Thyroid gland (tissue), 4 donors: ENCODE measurements at regions not wholly inside any gene's neighbourhood (a gene's known extent, or its start where the extent isn't known, plus 50 kb on each side); places are given as distances from the start of the nearest gene placed in this dataset.

Experiments used
- CTCF ChIP-seq, 6 experiments: fragments of 200-600 bp in 3 of 6; fragments of 450-650 bp in 3 of 6; sonication (generic) in 3 of 6; IDR thresholded peaks; one replicate each; pipeline ENCODE4 v1.5.1; 2016 to 2019; ENCODE audit warnings: antibody characterized with exemption in 6 of 6, mild to moderate bottlenecking in 2 of 6, inconsistent platforms in 1 of 6, moderate library complexity in 1 of 6
- POLR2A ChIP-seq, 2 donors: fragments of 450-650 bp; IDR thresholded peaks; one replicate each; pipeline ENCODE4 v1.6.1; 2017; ENCODE audit warnings: antibody characterized with exemption in 2 of 2, mild to moderate bottlenecking in 2 of 2, moderate library complexity in 1 of 2

- TF ChIP-seq CTCF (IDR thresholded peaks at IDR 0.05) = no peak
- TF ChIP-seq POLR2A (IDR thresholded peaks at IDR 0.05) = no peak
Observed at GRCh38 chr17:68674029-68674925, 73.1 kb upstream of the FAM20A start.
